HUES64 (cell line): ENCODE measurements at regions not wholly inside any gene's neighbourhood (a gene's known extent, or its start where the extent isn't known, plus 50 kb on each side); places are given as distances from the start of the nearest gene placed in this dataset.
"Not testable (repeated sequence)": the region's sequence is repeated elsewhere in the genome, so short reads cannot be mapped to it uniquely, and the experiment has no call there.

Experiments
- H3K27ac ChIP-seq: 2 replicates; pipeline ENCODE4 v1.7.0; 2013; ENCODE audit warnings: low read depth, low read length, inconsistent platforms
- H3K27me3 ChIP-seq: 2 replicates; pipeline ENCODE4 v1.6.1; 2013; ENCODE audit warnings: mild to moderate bottlenecking, low read length; ENCODE audit not compliant: insufficient read depth
- H3K36me3 ChIP-seq: 2 replicates; pipeline ENCODE4 v1.6.1; 2013; ENCODE audit warnings: mild to moderate bottlenecking, low read length; ENCODE audit not compliant: insufficient read depth
- H3K4me1 ChIP-seq: 2 replicates; pipeline ENCODE4 v1.6.1; 2013; ENCODE audit warnings: mild to moderate bottlenecking, low read length, moderate library complexity; ENCODE audit not compliant: insufficient read depth
- H3K4me3 ChIP-seq: 2 replicates; pipeline ENCODE4 v1.5.1; 2013; ENCODE audit warnings: mild to moderate bottlenecking, low read length, moderate library complexity
- H3K9ac ChIP-seq: 2 replicates; pipeline ENCODE4 v1.6.1; 2013; ENCODE audit warnings: mild to moderate bottlenecking, low read depth, low read length
- H3K9me3 ChIP-seq: 2 replicates; pipeline ENCODE4 v1.6.1; 2013; ENCODE audit warnings: low read depth, low read length; ENCODE audit not compliant: insufficient read depth
- WGBS: fragments of 150-250, 120-280 bp; methylation state at CpG from one replicate; pipeline ENCODE4 v1.1.7; 2013; ENCODE audit warnings: missing lambda C conversion rate; 5-methylcytosine and 5-hydroxymethylcytosine counted together

GRCh38 chr11:26931248-26931631 is 62.7 kb upstream of the FIBIN start:
- H3K27ac ChIP-seq: no peak overlapping the region
- 81% methylated on average over 1 of the region's 1 CpG for WGBS

GRCh38 chr11:26931881-26932280 is 62.0 kb upstream of the FIBIN start:
- Histone ChIP-seq H3K4me3 (no peak overlapping the region), H3K36me3 (no peaks in the 10 kb centered on the region), H3K27ac (no peak overlapping the region), H3K27me3 (peaks cover 9% of the 10 kb centered on the region; the same call in 1 of the 2 replicates), H3K4me1 (peaks cover 7% of the 10 kb centered on the region), H3K9ac (no peak overlapping the region), H3K9me3 (0 out of 2 replicates have a peak, but pooled peaks cover 5% of the 10 kb centered on the region)

More at GRCh38 chr11:26931248-26931631, 62.7 kb upstream of the FIBIN start:
- H3K27me3 ChIP-seq: peaks cover 9% of the 10 kb centered on the region; the same call in 1 of the 2 replicates
- no peak overlapping the region for H3K9ac ChIP-seq
- no peak overlapping the region for H3K4me3 ChIP-seq
- H3K9me3 ChIP-seq: 0 out of 2 replicates have a peak, but pooled peaks cover 5% of the 10 kb centered on the region
- H3K36me3 ChIP-seq: no peaks in the 10 kb centered on the region
- H3K4me1 ChIP-seq: peaks cover 7% of the 10 kb centered on the region

- Histone ChIP-seq H3K27ac (no peak overlapping the region), H3K9me3 (0 out of 2 replicates have a peak, but pooled peaks cover 5% of the 10 kb centered on the region), H3K27me3 (peaks cover 23% of the 10 kb centered on the region; the same call in 1 of the 2 replicates), H3K4me3 (no peak overlapping the region), H3K36me3 (no peaks in the 10 kb centered on the region), H3K4me1 (peaks cover 3% of the 10 kb centered on the region), H3K9ac (no peak overlapping the region)
- 54% methylated on average over 3 of the region's 3 CpGs for WGBS
Measured at GRCh38 chr11:26936109-26936508, 57.8 kb upstream of the FIBIN start.

- peaks cover 23% of the 10 kb centered on the region; the same call in 1 of the 2 replicates for H3K27me3 ChIP-seq
Measured at GRCh38 chr11:26937386-26937785, 56.5 kb upstream of the FIBIN start.

GRCh38 chr11:26940501-26940900 is 53.4 kb upstream of the FIBIN start:
- WGBS: 84% methylated on average over 2 of the region's 2 CpGs
- not testable (repeated sequence) for H3K27ac ChIP-seq, H3K9me3 ChIP-seq, H3K4me1 ChIP-seq, H3K36me3 ChIP-seq, H3K4me3 ChIP-seq, H3K9ac ChIP-seq
- H3K27me3 ChIP-seq: peaks cover 14% of the 10 kb centered on the region; the same call in 1 of the 2 replicates

More at GRCh38 chr11:26937386-26937785, 56.5 kb upstream of the FIBIN start:
- 0 out of 2 replicates have a peak, but pooled peaks cover 5% of the 10 kb centered on the region for H3K9me3 ChIP-seq
- H3K4me1 ChIP-seq: no peaks in the 10 kb centered on the region; the same call in 1 of the 2 replicates
- no peak overlapping the region for H3K27ac ChIP-seq
- H3K36me3 ChIP-seq: no peaks in the 10 kb centered on the region
- no peak overlapping the region for H3K9ac ChIP-seq
- no peak overlapping the region for H3K4me3 ChIP-seq

GRCh38 chr11:26942356-26942755 is 51.6 kb upstream of the FIBIN start:
- Histone ChIP-seq H3K27ac (no peak overlapping the region), H3K9ac (no peak overlapping the region), H3K4me1 (no peaks in the 10 kb centered on the region), H3K36me3 (no peaks in the 10 kb centered on the region), H3K4me3 (no peak overlapping the region), H3K27me3 (peaks cover 9% of the 10 kb centered on the region; the same call in 1 of the 2 replicates), H3K9me3 (no peaks in the 10 kb centered on the region)
- WGBS: 98% methylated on average over 3 of the region's 3 CpGs

GRCh38 chr11:26943636-26944035 is 50.3 kb upstream of the FIBIN start:
- H3K4me3 ChIP-seq: no peak overlapping the region
- WGBS: 90% methylated on average over 3 of the region's 3 CpGs
- no peaks in the 10 kb centered on the region for H3K27me3 ChIP-seq
- no peaks in the 10 kb centered on the region for H3K36me3 ChIP-seq
- no peaks in the 10 kb centered on the region for H3K4me1 ChIP-seq
- no peak overlapping the region for H3K27ac ChIP-seq
- no peak overlapping the region for H3K9ac ChIP-seq
- no peaks in the 10 kb centered on the region for H3K9me3 ChIP-seq
